GM12878 (cell line): ENCODE measurements at regions not wholly inside any gene's neighbourhood (a gene's known extent, or its start where the extent isn't known, plus 50 kb on each side); places are given as distances from the start of the nearest gene placed in this dataset.

Experiments used
- ATAC-seq: fragments of 200-7000 bp; cut with Tn5 transposase; 3 replicates; pipeline ENCODE4 v1.9.1; 2020; ENCODE audit warnings: mild to moderate bottlenecking, moderate library complexity
- BruUV-seq: library from RNA; stranded (reverse); fragments of 400-500 nt; replicated peaks from 2 replicates; lab custom pipeline; 2021; lab: Mats Ljungman, UMichigan
- CTCF ChIA-PET: fragments of 300-600 bp; sonication (Branson Sonifier 250); formaldehyde crosslinking; extraction: SDS; loops from one replicate; lab custom pipeline; 2021; ENCODE audit warnings: inconsistent platforms; lab: Yijun Ruan, JAX
- POLR2A ChIA-PET: fragments of 350-600 bp; formaldehyde crosslinking; extraction: SDS; loops from one replicate; lab custom pipeline; 2021; ENCODE audit warnings: inconsistent platforms; lab: Charles Lee
- RAD21 ChIA-PET: fragments of 300-600 bp; sonication (Branson Sonifier 250); formaldehyde crosslinking; loops from one replicate; lab custom pipeline; 2023; ENCODE audit warnings: antibody characterized with exemption; ENCODE audit not compliant: unreplicated experiment; lab: Charles Lee
- SMC1A ChIA-PET: fragments of 300-600 bp; sonication (Branson Sonifier 250); formaldehyde crosslinking; loops from one replicate; lab custom pipeline; 2023; ENCODE audit not compliant: unreplicated experiment, uncharacterized antibody; lab: Charles Lee
- DNase-seq: peaks from one replicate; pipeline ENCODE4 v3.0.0-alpha.2; 2011; ENCODE audit warnings: low read depth, low spot score
- FAIRE-seq: peaks from 3 replicates; lab custom pipeline; 2011; peaks lifted over from hg19 to GRCh38; lab: Jason Lieb, UNC
- H2AFZ ChIP-seq: 2 replicates; pipeline ENCODE4 v1.6.0; 2011; ENCODE audit warnings: low read depth, low read length, control low read depth; ENCODE audit not compliant: control insufficient read depth
- H3K27ac ChIP-seq: 2 replicates; pipeline ENCODE4 v1.5.1; 2011; ENCODE audit warnings: control low read depth; ENCODE audit not compliant: control insufficient read depth, insufficient read depth
- H3K27me3 ChIP-seq, 2 experiments: replicated peaks in 1 of 2; 2 replicates each; pipeline versions ENCODE4 v1.6.0 to v1.6.1; 2011; ENCODE audit warnings: low read length in 1 of 2; ENCODE audit not compliant: control insufficient read depth in 2 of 2, insufficient read depth in 2 of 2
- H3K36me3 ChIP-seq, 2 experiments: 2 replicates each; pipeline ENCODE4 v1.5.1; 2011; ENCODE audit warnings: low read length in 1 of 2; ENCODE audit not compliant: control insufficient read depth in 2 of 2, insufficient read depth in 2 of 2
- H3K4me1 ChIP-seq: 2 replicates; pipeline ENCODE4 v1.6.1; 2011; ENCODE audit warnings: mild to moderate bottlenecking, low read length, moderate library complexity, mixed read lengths; ENCODE audit not compliant: control insufficient read depth, insufficient read depth
- H3K4me2 ChIP-seq: 2 replicates; pipeline ENCODE4 v1.6.0; 2011; ENCODE audit warnings: control low read depth; ENCODE audit not compliant: control insufficient read depth, insufficient read depth
- H3K4me3 ChIP-seq: fragments of 200-600 bp; sonication (generic); 2 replicates; pipeline ENCODE4 v1.5.1; 2016
- H3K79me2 ChIP-seq: 2 replicates; pipeline ENCODE4 v1.6.0; 2011; ENCODE audit warnings: low read length; ENCODE audit not compliant: control insufficient read depth, insufficient read depth
- H3K9ac ChIP-seq: 2 replicates; pipeline ENCODE4 v1.8.0; 2011; ENCODE audit warnings: low read length, control low read depth, mixed read lengths; ENCODE audit not compliant: control insufficient read depth, insufficient read depth
- H3K9me3 ChIP-seq: replicated peaks from 3 replicates; pipeline ENCODE4 v1.5.1; 2011; ENCODE audit warnings: mild to moderate bottlenecking, low read length; ENCODE audit not compliant: control insufficient read depth, insufficient read depth
- H4K20me1 ChIP-seq: 2 replicates; pipeline ENCODE4 v1.6.0; 2011; ENCODE audit not compliant: control insufficient read depth, insufficient read depth
- PAX5 ChIP-seq: IDR thresholded peaks from 2 replicates; pipeline ENCODE4 v1.6.1; 2011; ENCODE audit warnings: low read depth, low read length, borderline replicate concordance
- SIN3A ChIP-seq: IDR thresholded peaks from 2 replicates; pipeline ENCODE4 v1.6.1; 2012; ENCODE audit warnings: low read depth, low read length, improper control_type of control experiment
- WGBS: methylation state at CpG from one replicate; pipeline ENCODE4 v1.1.6; 2016; ENCODE audit warnings: low lambda C conversion rate; ENCODE audit not compliant: insufficient replicate concordance, insufficient coverage; ENCODE audit errors: missing lambda C conversion rate; 5-methylcytosine and 5-hydroxymethylcytosine counted together
- in situ Hi-C: fragments of 300-500 bp; cut with MboI; formaldehyde crosslinking; loops from 9 replicates; pipeline ENCODE4 v1.14.3; 2018; ENCODE audit warnings: mixed read lengths
- intact Hi-C: fragments of 100-400 bp; cut with micrococcal nuclease; formaldehyde crosslinking; loops from one replicate; pipeline ENCODE4 v1.14.2; 2022; ENCODE audit not compliant: unreplicated experiment
- TF ChIP-seq, protein P1 (sequence below): fragments of 450-650 bp; IDR thresholded peaks from 2 replicates; pipeline ENCODE4 v1.6.1; 2016; ENCODE audit warnings: mild to moderate bottlenecking, moderate library complexity, borderline replicate concordance
- TF ChIP-seq, protein P2 (sequence below): fragments of 450-650 bp; IDR thresholded peaks from 2 replicates; pipeline ENCODE4 v1.6.1; 2016; ENCODE audit warnings: mild to moderate bottlenecking

DNA sequence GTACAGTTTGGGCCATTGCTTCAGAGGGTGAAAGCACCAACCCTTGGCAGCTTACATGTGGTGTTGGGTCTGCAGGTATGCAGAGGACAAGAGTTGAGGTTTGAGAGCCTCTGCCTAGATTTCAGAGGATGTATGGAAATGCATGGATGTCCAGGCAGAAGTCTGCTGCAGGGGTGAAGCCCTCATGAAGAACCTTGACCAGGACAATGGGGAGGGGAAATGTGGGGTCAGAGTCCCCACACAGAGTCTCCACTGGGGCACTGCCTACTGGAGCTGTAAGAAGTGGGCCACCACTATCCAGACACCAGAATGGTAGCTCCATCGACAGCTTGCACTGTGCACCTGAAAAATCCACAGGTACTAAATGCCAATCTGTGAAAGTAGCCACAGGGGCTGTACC, 113.6 kb upstream of the SPATA31C2 start:
- no peaks in the 10 kb centered on the region for H4K20me1 ChIP-seq
- ChIA-PET RAD21 (no interaction called here), POLR2A (no interaction called here), SMC1A (no interaction called here), CTCF (no interaction called here)
- TF ChIP-seq, protein P1, sequence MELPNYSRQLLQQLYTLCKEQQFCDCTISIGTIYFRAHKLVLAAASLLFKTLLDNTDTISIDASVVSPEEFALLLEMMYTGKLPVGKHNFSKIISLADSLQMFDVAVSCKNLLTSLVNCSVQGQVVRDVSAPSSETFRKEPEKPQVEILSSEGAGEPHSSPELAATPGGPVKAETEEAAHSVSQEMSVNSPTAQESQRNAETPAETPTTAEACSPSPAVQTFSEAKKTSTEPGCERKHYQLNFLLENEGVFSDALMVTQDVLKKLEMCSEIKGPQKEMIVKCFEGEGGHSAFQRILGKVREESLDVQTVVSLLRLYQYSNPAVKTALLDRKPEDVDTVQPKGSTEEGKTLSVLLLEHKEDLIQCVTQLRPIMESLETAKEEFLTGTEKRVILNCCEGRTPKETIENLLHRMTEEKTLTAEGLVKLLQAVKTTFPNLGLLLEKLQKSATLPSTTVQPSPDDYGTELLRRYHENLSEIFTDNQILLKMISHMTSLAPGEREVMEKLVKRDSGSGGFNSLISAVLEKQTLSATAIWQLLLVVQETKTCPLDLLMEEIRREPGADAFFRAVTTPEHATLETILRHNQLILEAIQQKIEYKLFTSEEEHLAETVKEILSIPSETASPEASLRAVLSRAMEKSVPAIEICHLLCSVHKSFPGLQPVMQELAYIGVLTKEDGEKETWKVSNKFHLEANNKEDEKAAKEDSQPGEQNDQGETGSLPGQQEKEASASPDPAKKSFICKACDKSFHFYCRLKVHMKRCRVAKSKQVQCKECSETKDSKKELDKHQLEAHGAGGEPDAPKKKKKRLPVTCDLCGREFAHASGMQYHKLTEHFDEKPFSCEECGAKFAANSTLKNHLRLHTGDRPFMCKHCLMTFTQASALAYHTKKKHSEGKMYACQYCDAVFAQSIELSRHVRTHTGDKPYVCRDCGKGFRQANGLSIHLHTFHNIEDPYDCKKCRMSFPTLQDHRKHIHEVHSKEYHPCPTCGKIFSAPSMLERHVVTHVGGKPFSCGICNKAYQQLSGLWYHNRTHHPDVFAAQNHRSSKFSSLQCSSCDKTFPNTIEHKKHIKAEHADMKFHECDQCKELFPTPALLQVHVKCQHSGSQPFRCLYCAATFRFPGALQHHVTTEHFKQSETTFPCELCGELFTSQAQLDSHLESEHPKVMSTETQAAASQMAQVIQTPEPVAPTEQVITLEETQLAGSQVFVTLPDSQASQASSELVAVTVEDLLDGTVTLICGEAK: no peak
- TF ChIP-seq SIN3A (no peak), PAX5 (no peak)
- TF ChIP-seq, protein P2, sequence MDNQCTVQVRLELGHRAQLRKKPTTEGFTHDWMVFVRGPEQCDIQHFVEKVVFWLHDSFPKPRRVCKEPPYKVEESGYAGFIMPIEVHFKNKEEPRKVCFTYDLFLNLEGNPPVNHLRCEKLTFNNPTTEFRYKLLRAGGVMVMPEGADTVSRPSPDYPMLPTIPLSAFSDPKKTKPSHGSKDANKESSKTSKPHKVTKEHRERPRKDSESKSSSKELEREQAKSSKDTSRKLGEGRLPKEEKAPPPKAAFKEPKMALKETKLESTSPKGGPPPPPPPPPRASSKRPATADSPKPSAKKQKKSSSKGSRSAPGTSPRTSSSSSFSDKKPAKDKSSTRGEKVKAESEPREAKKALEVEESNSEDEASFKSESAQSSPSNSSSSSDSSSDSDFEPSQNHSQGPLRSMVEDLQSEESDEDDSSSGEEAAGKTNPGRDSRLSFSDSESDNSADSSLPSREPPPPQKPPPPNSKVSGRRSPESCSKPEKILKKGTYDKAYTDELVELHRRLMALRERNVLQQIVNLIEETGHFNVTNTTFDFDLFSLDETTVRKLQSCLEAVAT: no peak
- H3K4me3 ChIP-seq: no peak overlapping the region
- DNase-seq (no peak), ATAC-seq (no peak), FAIRE-seq (no peak)
- H3K27ac ChIP-seq: no peak overlapping the region
- BruUV-seq: no TSS peak
- H3K79me2 ChIP-seq: no peaks in the 10 kb centered on the region
- 0% methylated on average over 1 of the region's 1 CpG for whole genome bisulfite sequencing
- H3K9ac ChIP-seq: no peak overlapping the region
- no peaks in the 10 kb centered on the region for H3K36me3 ChIP-seq
- intact Hi-C loops (no loop called here), in situ Hi-C loops (no loop called here)
- no peak overlapping the region for H3K4me2 ChIP-seq
- peaks cover 2% of the 10 kb centered on the region; the same call in 1 of the 3 replicates for H3K9me3 ChIP-seq
- H3K27me3 ChIP-seq: no peaks in the 10 kb centered on the region
- H2AFZ ChIP-seq: no peak overlapping the region
- no peaks in the 10 kb centered on the region for H3K4me1 ChIP-seq
